SK-N-SH treated with all-trans-retinoic acid at 6 μM for 48 hours (cell line): ENCODE measurements at regions not wholly inside any gene's neighbourhood (a gene's known extent, or its start where the extent isn't known, plus 50 kb on each side); places are given as distances from the start of the nearest gene placed in this dataset.
"Not testable (repeated sequence)": the region's sequence is repeated elsewhere in the genome, so short reads cannot be mapped to it uniquely, and the experiment has no call there.

Source experiments
- ATAC-seq: fragments of 200-7000 bp; cut with Tn5 transposase; 3 replicates; pipeline ENCODE4 v1.9.1; 2020; ENCODE audit warnings: mild to moderate bottlenecking, moderate library complexity
- ARNTL ChIP-seq: fragments of 450-650 bp; formaldehyde crosslinking; IDR thresholded peaks from 2 replicates; pipeline ENCODE4 v1.5.0; 2020; ENCODE audit warnings: low read depth, mild to moderate bottlenecking, moderate library complexity, borderline replicate concordance
- CSDC2 ChIP-seq: fragments of 250-450 bp; sonication (Bioruptor Pico); IDR thresholded peaks from 2 replicates; pipeline ENCODE4 v1.5.0; 2020; ENCODE audit warnings: mild to moderate bottlenecking, moderate library complexity
- GLIS3 ChIP-seq: fragments of 250-450 bp; sonication (Bioruptor Pico); IDR thresholded peaks from 2 replicates; pipeline ENCODE4 v1.5.0; 2020; ENCODE audit warnings: mild to moderate bottlenecking, moderate library complexity
- PPARA ChIP-seq: fragments of 250-450 bp; sonication (Bioruptor Pico); IDR thresholded peaks from 2 replicates; pipeline ENCODE4 v1.5.0; 2020; ENCODE audit warnings: mild to moderate bottlenecking, borderline replicate concordance
- RARB ChIP-seq: fragments of 250-450 bp; sonication (Bioruptor Pico); IDR thresholded peaks from 2 replicates; pipeline ENCODE4 v1.8.0; 2021; ENCODE audit warnings: mild to moderate bottlenecking, moderate library complexity
- TCF4 ChIP-seq: fragments of 250-450 bp; sonication (Bioruptor Pico); IDR thresholded peaks from 2 replicates; pipeline ENCODE4 v1.8.0; 2021; ENCODE audit warnings: mild to moderate bottlenecking, moderate library complexity, borderline replicate concordance
- TOX ChIP-seq: fragments of 250-450 bp; sonication (Bioruptor Pico); IDR thresholded peaks from 2 replicates; pipeline ENCODE4 v1.8.0; 2021; ENCODE audit warnings: mild to moderate bottlenecking, moderate library complexity, borderline replicate concordance
- ZFP3 ChIP-seq: fragments of 250-450 bp; sonication (Bioruptor Pico); IDR thresholded peaks from 2 replicates; pipeline ENCODE4 v1.5.0; 2020; ENCODE audit warnings: mild to moderate bottlenecking, moderate library complexity
- ZNF70 ChIP-seq: fragments of 450-650 bp; formaldehyde crosslinking; IDR thresholded peaks from 2 replicates; pipeline ENCODE4 v1.5.0; 2020; ENCODE audit warnings: mild to moderate bottlenecking, moderate library complexity
- ZNF8 ChIP-seq: fragments of 450-650 bp; formaldehyde crosslinking; IDR thresholded peaks from 2 replicates; pipeline ENCODE4 v1.5.0; 2020; ENCODE audit warnings: mild to moderate bottlenecking, moderate library complexity
- TF ChIP-seq, protein P1 (sequence below): fragments of 250-450 bp; sonication (Bioruptor Pico); IDR thresholded peaks from 2 replicates; pipeline ENCODE4 v1.8.0; 2021; ENCODE audit warnings: low read depth, mild to moderate bottlenecking, moderate library complexity, borderline replicate concordance
- TF ChIP-seq, protein P2 (sequence below): fragments of 250-450 bp; sonication (Bioruptor Pico); IDR thresholded peaks from 2 replicates; pipeline ENCODE4 v1.5.0; 2020; ENCODE audit warnings: mild to moderate bottlenecking, moderate library complexity
- TF ChIP-seq, protein P3 (sequence below): fragments of 250-450 bp; sonication (Bioruptor Pico); IDR thresholded peaks from 2 replicates; pipeline ENCODE4 v1.8.0; 2020; ENCODE audit warnings: mild to moderate bottlenecking, moderate library complexity, borderline replicate concordance
- TF ChIP-seq, protein P4 (sequence below): fragments of 250-450 bp; sonication (Bioruptor Pico); IDR thresholded peaks from 2 replicates; pipeline ENCODE4 v1.5.1; 2020; ENCODE audit warnings: low read depth, mild to moderate bottlenecking, moderate library complexity

DNA sequence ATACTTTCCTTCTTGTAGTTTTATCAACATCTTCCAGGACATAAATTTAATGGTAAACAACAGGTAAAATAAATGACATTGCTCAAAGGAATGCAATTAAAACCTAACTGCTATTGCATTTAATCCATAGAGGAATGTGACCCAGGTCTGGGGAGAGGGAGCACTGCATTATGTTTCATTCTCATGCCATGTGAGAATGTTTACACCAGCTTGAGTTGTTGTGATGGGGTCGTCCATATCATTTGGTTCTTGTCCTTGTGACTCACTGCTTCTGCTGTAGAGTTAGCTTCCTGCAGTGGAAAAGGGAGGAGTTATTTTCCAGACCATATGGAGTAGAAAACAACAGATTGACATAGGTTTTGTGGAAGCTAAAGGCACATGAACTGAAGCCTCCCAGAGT lies 129.3 kb upstream of the PMCH start (continued):
- TF ChIP-seq, protein P1, sequence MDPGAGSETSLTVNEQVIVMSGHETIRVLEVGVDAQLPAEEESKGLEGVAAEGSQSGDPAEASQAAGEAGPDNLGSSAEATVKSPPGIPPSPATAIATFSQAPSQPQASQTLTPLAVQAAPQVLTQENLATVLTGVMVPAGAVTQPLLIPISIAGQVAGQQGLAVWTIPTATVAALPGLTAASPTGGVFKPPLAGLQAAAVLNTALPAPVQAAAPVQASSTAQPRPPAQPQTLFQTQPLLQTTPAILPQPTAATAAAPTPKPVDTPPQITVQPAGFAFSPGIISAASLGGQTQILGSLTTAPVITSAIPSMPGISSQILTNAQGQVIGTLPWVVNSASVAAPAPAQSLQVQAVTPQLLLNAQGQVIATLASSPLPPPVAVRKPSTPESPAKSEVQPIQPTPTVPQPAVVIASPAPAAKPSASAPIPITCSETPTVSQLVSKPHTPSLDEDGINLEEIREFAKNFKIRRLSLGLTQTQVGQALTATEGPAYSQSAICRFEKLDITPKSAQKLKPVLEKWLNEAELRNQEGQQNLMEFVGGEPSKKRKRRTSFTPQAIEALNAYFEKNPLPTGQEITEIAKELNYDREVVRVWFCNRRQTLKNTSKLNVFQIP (CRISPR knock-in tag), result no peak
- TF ChIP-seq RARB (CRISPR knock-in tag) (no peak), PPARA (CRISPR knock-in tag) (no peak), TOX (CRISPR knock-in tag) (no peak)
- TF ChIP-seq, all 23 proteins: peak for 0

DNA sequence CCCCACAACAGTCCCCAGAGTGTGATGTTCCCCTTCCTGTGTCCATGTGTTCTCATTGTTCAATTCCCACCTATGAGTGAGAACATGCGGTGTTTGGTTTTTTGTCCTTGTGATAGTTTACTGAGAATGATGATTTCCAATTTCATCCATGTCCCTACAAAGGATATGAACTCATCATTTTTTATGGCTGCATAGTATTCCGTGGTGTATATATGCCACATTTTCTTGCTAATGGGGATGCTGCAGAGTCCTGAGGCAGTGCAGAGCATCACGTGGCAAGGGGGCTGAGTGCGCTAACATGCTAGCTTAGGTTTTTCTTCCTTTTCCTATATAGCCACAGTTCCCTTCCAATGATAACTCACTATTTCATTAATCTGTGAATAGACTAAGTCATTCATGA lies 127.5 kb upstream of the PMCH start:
- not testable (repeated sequence) for ATAC-seq

DNA sequence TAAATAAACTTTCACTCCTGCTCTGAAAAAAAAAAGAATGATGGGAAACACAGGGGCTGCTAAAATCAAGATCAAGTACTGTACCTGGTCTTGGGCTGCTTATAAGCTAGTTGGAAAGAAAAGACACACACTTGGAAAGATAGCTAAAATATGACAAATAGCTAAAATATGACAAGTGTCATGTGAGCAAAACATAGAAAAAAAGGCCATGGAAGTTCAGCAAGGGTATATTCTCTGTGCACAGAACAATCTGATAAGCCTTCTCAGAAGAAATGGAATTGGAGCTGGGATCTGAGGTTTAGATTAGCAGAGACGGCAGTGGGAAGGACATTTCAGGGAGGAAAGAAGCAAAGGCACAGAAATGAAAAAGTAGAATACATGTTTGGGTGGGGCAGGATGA lies 126.2 kb upstream of the PMCH start:
- TF ChIP-seq ARNTL (CRISPR knock-in tag), result no peak
- no peak for TF ChIP-seq CSDC2 (CRISPR knock-in tag)

DNA sequence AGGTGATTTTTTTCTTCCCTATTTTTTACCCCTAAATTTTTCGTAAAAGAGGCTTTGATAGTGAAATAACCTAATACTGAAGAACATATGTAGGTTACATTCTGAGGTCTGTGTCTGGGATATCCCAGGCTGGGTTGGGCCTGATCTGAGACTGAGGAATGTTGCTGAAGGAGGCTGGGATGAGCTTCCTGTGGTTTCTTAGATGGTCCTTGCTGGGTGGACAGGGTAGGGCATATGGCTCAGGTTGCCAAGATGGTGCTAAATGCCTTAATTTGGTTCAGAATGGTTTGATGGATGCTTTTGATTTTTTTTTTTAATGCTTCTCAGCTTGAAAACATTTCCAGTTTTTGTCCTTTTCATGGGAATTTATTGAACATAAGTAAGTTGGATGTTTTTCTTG lies 124.6 kb upstream of the PMCH start:
- ATAC-seq, result no peak
- TF ChIP-seq, protein P2, sequence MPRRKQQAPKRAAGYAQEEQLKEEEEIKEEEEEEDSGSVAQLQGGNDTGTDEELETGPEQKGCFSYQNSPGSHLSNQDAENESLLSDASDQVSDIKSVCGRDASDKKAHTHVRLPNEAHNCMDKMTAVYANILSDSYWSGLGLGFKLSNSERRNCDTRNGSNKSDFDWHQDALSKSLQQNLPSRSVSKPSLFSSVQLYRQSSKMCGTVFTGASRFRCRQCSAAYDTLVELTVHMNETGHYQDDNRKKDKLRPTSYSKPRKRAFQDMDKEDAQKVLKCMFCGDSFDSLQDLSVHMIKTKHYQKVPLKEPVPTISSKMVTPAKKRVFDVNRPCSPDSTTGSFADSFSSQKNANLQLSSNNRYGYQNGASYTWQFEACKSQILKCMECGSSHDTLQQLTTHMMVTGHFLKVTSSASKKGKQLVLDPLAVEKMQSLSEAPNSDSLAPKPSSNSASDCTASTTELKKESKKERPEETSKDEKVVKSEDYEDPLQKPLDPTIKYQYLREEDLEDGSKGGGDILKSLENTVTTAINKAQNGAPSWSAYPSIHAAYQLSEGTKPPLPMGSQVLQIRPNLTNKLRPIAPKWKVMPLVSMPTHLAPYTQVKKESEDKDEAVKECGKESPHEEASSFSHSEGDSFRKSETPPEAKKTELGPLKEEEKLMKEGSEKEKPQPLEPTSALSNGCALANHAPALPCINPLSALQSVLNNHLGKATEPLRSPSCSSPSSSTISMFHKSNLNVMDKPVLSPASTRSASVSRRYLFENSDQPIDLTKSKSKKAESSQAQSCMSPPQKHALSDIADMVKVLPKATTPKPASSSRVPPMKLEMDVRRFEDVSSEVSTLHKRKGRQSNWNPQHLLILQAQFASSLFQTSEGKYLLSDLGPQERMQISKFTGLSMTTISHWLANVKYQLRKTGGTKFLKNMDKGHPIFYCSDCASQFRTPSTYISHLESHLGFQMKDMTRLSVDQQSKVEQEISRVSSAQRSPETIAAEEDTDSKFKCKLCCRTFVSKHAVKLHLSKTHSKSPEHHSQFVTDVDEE (CRISPR knock-in tag), result no peak
- TF ChIP-seq TCF4 (CRISPR knock-in tag) (no peak), ZNF70 (CRISPR knock-in tag) (no peak)

More for the DNA sequence above, 126.2 kb upstream of the PMCH start:
- no peak for ATAC-seq

DNA sequence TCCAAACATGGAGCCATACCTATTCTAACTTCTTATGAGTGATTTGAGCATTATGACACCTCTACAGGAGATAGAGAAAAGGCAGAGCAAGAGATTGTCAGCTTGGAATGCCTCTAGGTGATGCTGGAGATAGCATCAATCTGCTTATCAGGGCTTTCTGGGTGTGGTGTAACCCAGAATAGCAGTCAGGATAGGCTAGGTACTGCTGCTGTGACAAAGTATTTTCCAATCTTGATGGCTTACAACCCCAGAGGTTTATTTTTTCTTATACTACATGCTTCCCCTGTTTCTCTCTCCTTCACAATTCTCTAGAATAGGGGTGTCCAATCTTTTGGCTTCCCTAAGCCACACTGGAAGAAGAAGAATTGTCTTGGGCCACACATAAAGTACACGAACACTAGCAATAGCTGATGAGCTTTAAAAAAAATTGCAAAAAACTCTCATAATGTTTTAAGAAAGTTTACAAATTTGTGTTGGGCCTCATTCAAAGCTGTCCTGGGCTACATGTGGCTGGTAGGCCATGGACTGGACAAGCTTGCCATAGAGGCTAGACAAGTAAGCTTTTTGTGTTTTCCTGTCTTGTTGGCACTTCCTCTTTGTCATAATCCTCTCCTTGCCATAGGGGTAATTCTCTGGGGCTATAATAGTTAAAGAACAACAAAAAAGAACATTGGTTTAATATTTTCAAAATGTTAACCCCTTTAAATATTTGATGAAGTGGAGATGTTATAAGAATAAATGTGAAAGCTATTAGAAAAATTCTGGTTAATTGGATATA lies 123.9 kb upstream of the PMCH start:
- TF ChIP-seq CSDC2 (CRISPR knock-in tag) (no peak), PPARA (CRISPR knock-in tag) (no peak), ZNF70 (CRISPR knock-in tag) (no peak), TCF4 (CRISPR knock-in tag) (no peak), ZNF8 (no peak)
- TF ChIP-seq, protein P3, sequence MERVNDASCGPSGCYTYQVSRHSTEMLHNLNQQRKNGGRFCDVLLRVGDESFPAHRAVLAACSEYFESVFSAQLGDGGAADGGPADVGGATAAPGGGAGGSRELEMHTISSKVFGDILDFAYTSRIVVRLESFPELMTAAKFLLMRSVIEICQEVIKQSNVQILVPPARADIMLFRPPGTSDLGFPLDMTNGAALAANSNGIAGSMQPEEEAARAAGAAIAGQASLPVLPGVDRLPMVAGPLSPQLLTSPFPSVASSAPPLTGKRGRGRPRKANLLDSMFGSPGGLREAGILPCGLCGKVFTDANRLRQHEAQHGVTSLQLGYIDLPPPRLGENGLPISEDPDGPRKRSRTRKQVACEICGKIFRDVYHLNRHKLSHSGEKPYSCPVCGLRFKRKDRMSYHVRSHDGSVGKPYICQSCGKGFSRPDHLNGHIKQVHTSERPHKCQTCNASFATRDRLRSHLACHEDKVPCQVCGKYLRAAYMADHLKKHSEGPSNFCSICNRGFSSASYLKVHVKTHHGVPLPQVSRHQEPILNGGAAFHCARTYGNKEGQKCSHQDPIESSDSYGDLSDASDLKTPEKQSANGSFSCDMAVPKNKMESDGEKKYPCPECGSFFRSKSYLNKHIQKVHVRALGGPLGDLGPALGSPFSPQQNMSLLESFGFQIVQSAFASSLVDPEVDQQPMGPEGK (CRISPR knock-in tag), result no peak
- TF ChIP-seq, protein P4, sequence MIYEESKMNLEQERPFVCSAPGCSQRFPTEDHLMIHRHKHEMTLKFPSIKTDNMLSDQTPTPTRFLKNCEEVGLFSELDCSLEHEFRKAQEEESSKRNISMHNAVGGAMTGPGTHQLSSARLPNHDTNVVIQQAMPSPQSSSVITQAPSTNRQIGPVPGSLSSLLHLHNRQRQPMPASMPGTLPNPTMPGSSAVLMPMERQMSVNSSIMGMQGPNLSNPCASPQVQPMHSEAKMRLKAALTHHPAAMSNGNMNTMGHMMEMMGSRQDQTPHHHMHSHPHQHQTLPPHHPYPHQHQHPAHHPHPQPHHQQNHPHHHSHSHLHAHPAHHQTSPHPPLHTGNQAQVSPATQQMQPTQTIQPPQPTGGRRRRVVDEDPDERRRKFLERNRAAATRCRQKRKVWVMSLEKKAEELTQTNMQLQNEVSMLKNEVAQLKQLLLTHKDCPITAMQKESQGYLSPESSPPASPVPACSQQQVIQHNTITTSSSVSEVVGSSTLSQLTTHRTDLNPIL (CRISPR knock-in tag), result no peak

DNA sequence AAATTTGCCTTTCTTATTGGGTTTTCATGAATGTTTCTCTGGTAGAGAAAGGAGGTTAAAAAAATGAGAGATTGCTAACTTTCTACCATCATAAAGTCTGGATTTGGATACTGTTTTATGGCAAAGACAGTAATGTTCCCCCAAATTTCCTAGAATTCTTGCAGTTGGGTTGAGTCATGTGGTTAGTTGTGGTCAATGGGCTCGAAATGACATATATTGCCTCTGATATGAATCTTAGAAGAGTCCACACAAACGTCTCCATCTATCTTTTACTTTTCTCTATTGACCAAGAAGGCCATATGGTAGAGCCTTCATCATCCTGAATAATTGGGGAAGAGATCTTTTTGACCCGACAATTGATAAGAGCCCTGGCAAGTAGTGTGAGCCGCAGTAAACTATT lies 119.5 kb upstream of the PMCH start:
- no peak for TF ChIP-seq GLIS3 (CRISPR knock-in tag)
- TF ChIP-seq, protein P2 (CRISPR knock-in tag), result no peak
- TF ChIP-seq ZFP3 (CRISPR knock-in tag), result no peak
- no peak for TF ChIP-seq ZNF8
- ATAC-seq, result no peak

More for the DNA sequence above, 123.9 kb upstream of the PMCH start:
- no peak for ATAC-seq
